ENCODE measurements at regions not wholly inside any gene's neighbourhood (a gene's known extent, or its start where the extent isn't known, plus 50 kb on each side); places are given as distances from the start of the nearest gene placed in this dataset.

DNA sequence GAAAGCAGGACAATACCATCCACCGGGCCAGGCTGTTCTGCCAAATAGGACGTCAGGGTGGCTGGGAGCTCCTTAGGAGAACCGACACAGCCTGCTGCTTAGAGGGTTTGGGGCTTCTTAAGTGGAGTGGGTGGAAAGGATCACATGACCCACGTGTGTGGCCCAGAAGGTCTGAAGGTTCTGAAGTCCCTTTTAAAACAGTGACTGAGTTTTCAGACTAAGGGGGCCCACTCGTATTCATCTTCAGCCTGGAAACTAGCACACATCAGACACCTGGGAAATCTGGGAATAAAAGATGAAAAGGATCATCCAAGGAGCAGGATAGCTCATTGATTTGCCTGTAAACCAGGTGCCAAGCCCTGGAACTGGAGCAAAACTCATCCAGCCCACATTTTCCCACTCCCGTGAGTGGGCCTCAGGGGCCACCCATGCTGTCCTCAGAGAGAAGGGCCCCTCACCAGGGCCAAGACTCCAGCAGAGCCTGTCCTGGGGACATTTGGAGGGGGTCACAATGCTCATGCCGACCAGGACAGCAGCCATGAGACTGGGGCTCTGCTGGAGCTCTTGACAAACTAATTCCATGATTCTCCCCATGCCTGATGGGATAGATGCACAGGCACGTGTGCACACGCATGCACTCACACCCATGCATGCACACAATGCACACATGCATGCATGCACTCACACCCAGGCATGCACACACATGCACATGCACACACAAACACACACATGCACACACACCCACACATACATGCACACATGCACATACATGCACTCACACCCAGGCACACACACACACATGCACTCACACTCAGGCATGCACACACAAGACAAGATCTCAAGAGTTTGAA is 168.8 kb upstream of the PPP2R2D start:
- no peak overlapping the region for H3K4me3 ChIP-seq (ENCODE audit: control insufficient read depth, low read depth, low read length)
- no peak for DNase-seq (ENCODE audit: low read depth)
- TF ChIP-seq, protein P1, sequence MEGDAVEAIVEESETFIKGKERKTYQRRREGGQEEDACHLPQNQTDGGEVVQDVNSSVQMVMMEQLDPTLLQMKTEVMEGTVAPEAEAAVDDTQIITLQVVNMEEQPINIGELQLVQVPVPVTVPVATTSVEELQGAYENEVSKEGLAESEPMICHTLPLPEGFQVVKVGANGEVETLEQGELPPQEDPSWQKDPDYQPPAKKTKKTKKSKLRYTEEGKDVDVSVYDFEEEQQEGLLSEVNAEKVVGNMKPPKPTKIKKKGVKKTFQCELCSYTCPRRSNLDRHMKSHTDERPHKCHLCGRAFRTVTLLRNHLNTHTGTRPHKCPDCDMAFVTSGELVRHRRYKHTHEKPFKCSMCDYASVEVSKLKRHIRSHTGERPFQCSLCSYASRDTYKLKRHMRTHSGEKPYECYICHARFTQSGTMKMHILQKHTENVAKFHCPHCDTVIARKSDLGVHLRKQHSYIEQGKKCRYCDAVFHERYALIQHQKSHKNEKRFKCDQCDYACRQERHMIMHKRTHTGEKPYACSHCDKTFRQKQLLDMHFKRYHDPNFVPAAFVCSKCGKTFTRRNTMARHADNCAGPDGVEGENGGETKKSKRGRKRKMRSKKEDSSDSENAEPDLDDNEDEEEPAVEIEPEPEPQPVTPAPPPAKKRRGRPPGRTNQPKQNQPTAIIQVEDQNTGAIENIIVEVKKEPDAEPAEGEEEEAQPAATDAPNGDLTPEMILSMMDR (IDR thresholded peaks at IDR 0.05; ENCODE audit: control insufficient read depth, insufficient read depth, low read depth, low read length, missing control alignments) = no peak

DNA sequence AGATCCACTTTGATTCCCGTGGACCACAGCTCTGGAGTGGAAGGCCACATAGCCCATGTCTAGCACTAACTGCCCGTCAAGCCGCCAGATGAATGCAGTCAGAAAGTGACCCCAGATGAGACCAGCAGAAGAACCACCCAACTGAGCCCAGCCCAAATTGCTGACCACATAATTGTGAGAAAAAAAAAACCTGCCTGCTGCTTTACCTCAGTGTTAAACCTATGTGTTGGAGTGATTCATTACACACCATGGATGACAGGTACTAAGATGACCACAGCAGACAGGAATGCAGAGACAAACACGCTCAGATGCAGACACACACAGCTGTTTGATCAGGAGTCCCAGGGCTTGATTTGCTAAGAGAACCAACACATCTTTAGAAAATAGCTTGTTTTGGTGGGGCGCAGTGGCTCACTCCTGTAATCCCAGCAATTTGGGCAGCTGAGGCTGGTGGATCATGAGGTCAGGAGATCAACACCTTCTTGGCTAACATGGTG is 168.1 kb upstream of the PPP2R2D start:
- DNase-seq (ENCODE audit: low read depth) = no peak
- TF ChIP-seq, protein P1 (IDR thresholded peaks at IDR 0.05; ENCODE audit: control insufficient read depth, insufficient read depth, low read depth, low read length, missing control alignments) = no peak

DNA sequence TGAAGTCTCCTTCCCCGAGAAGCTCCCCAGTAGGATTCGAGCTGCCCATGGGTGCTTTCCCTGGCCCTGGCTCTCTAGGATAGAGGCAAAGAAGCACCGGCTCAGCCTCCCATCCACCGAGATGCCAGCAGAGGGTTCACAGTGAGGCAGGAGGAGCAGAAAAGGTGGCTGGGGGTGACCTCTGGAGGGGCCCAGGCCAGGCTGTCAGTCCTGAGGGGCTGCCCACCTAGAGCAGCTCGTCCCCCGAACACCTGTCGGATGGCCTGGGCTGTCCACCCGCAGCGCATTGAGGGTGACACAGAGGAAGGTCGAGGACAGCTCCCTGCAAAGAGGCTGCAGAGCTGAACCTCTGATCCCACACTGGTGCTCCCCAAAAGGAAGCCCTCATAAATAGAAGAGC is 167.2 kb upstream of the PPP2R2D start:
- TF ChIP-seq, protein P1 (IDR thresholded peaks at IDR 0.05; ENCODE audit: control insufficient read depth, insufficient read depth, low read depth, low read length, missing control alignments) = no peak
- DNase-seq (ENCODE audit: low read depth) = no peak
- no peak overlapping the region for H3K4me3 ChIP-seq (ENCODE audit: control insufficient read depth, low read depth, low read length)

More for the DNA sequence above, 168.1 kb upstream of the PPP2R2D start:
- no peak overlapping the region for H3K4me3 ChIP-seq (ENCODE audit: control insufficient read depth, low read depth, low read length)

DNA sequence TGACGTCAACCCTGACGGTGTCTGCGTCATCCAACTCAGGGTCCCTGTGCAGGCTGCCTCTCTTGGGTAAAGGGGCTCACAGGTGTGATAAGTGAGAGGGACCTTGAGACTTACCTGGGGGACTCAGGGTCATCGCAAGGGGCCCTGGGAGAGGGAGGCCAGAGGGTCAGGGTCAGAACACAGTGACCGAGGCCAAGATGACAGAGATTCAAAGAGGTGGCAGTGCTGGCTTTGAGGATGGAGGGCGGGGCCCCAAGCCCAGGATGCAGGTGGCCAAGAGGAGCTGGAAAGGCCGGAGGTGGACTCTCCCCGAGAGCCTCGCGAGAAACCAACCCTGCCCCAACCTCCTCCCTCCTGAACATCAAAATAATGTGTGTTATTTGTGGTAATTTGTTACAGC is 165.2 kb upstream of the PPP2R2D start:
- DNase-seq (ENCODE audit: low read depth) = no peak

DNA sequence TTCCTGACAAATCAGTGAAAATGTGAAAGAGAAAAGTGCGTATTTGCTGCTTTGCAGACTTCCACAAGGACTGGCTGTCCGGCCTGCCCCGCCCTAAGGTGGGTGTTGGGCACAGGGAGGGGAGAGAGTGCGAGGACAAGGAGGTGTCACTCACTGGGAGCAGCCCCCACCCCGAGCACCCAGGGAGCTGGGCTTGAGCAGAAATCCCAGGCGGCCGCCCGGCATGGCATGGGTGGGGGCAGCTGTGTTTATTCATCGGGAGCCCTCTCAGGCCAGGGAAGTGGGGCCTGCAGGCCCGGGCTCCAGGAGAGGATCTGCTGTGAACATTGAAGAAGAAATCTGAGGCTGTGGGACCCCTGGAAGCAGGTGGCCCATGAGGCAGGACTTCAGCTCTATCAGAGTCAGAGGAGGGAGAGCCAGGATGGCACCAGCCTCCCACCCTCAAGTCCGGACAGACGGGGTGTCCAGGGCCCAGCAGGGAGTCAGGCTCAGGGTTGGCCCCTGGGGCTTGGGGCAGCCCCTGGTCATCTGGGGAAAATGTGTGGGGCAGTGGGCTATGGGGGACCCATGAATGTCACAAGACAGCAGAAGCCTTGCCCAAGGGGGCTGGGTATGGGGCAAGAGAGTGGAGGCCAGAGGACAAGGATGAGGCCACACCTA is 164.4 kb upstream of the PPP2R2D start:
- H3K4me3 ChIP-seq (ENCODE audit: control insufficient read depth, low read depth, low read length) = no peak overlapping the region
- DNase-seq (ENCODE audit: low read depth) = no peak
- TF ChIP-seq, protein P1 (IDR thresholded peaks at IDR 0.05; ENCODE audit: control insufficient read depth, insufficient read depth, low read depth, low read length, missing control alignments) = no peak

More for the DNA sequence above, 165.2 kb upstream of the PPP2R2D start:
- TF ChIP-seq, protein P1 (IDR thresholded peaks at IDR 0.05; ENCODE audit: control insufficient read depth, insufficient read depth, low read depth, low read length, missing control alignments) = no peak
- H3K4me3 ChIP-seq (ENCODE audit: control insufficient read depth, low read depth, low read length) = no peak overlapping the region

DNA sequence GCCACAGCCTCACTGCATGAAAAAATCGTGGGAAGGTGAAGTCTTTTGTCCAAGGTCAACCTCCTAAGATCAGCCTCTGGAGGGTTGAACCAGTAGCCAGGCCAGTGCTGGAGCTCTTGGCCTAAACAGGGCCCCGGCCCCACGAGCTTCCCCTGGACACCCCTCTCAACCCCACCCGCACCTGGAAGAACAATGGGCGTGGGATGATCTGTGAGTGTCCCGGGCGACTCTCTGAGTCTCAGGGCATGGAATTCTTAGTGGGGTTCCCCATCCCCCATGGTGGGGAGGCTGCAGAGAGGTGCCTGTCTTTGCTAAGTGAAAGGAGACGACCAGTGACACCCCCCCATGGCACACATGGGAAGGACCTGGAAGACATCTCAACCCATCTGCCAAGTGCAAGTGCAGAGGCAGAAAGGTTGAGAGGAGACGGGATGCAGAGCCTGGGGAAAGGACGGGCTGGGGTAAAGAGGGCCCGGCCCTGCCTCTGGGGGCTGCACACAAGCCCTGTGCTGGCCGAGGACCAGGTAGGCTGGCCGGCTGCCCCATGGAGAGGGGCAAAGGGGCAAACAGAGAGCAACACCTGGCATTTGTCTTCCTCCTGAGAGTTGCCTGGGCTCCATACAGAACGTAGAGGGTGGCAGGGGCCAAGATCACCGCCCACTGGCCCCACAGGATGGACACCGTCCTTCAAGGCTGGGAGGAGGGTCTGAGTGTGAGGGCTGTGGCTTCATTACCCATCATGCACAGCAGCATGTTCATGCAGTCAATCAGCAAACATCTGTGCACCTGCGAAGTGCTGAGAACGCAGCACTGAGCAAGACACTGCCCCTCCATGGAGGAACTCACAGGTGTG is 163.0 kb upstream of the PPP2R2D start:
- TF ChIP-seq, protein P1 (IDR thresholded peaks at IDR 0.05; ENCODE audit: control insufficient read depth, insufficient read depth, low read depth, low read length, missing control alignments) = no peak
- no peak for DNase-seq (ENCODE audit: low read depth)

More for the DNA sequence above, 163.0 kb upstream of the PPP2R2D start:
- no peak overlapping the region for H3K4me3 ChIP-seq (ENCODE audit: control insufficient read depth, low read depth, low read length)

Measured in AG09309 (cell line).